ENCODE measurements at regions not wholly inside any gene's neighbourhood (a gene's known extent, or its start where the extent isn't known, plus 50 kb on each side); places are given as distances from the start of the nearest gene placed in this dataset.

GRCh38 chr14:51410897-51411296 is 170.8 kb downstream of the TMX1 start:
- TF ChIP-seq CTCF (IDR thresholded peaks at IDR 0.05) (no peak), EP300 (IDR thresholded peaks at IDR 0.05) (no peak), POLR2A (IDR thresholded peaks at IDR 0.05; ENCODE audit: low read depth) (no peak), POLR2AphosphoS5 (IDR thresholded peaks at IDR 0.05) (no peak)

Data from esophagus muscularis mucosa (tissue), 4 donors.